Loucy (cell line): ENCODE measurements at regions not wholly inside any gene's neighbourhood (a gene's known extent, or its start where the extent isn't known, plus 50 kb on each side); places are given as distances from the start of the nearest gene placed in this dataset.
A peak's percentile ranks its signal among the peaks of the same experiment; 100 is the strongest.

Experiments used
- H2AFZ ChIP-seq: fragments of 200-600 bp; sonication (generic); 2 replicates; pipeline ENCODE4 v1.6.0; 2016; ENCODE audit warnings: antibody characterized with exemption, mild to moderate bottlenecking, low read length, moderate library complexity
- H3F3A ChIP-seq: fragments of 200-600 bp; 2 replicates; pipeline ENCODE4 v1.6.0; 2016; ENCODE audit warnings: antibody characterized with exemption, low read depth, mild to moderate bottlenecking
- H3K27me3 ChIP-seq: fragments of 200-600 bp; sonication (generic); 2 replicates; pipeline ENCODE4 v1.6.1; 2014; ENCODE audit warnings: low read length, mild to moderate bottlenecking; ENCODE audit not compliant: insufficient read depth, poor library complexity, severe bottlenecking
- H3K36me3 ChIP-seq: fragments of 200-600 bp; sonication (generic); 2 replicates; pipeline ENCODE4 v1.6.1; 2016; ENCODE audit warnings: low read length; ENCODE audit not compliant: insufficient read depth
- H3K4me1 ChIP-seq: fragments of 200-600 bp; sonication (generic); 2 replicates; pipeline ENCODE4 v1.5.1; 2014; ENCODE audit warnings: low read length, mild to moderate bottlenecking; ENCODE audit not compliant: insufficient read depth, poor library complexity, severe bottlenecking
- H3K4me2 ChIP-seq: fragments of 200-600 bp; sonication (generic); 2 replicates; pipeline ENCODE4 v1.6.0; 2014; ENCODE audit warnings: antibody characterized with exemption, low read length, low read depth, mild to moderate bottlenecking; ENCODE audit not compliant: poor library complexity, severe bottlenecking
- H3K4me3 ChIP-seq: fragments of 200-600 bp; sonication (generic); 2 replicates; pipeline ENCODE4 v1.5.1; 2014; ENCODE audit warnings: low read length, mild to moderate bottlenecking, mixed read lengths; ENCODE audit not compliant: poor library complexity, severe bottlenecking
- H3K79me2 ChIP-seq: fragments of 200-600 bp; sonication (generic); 2 replicates; pipeline ENCODE4 v1.6.1; 2014; ENCODE audit warnings: low read length; ENCODE audit not compliant: insufficient read depth
- H3K9ac ChIP-seq: fragments of 200-600 bp; sonication (generic); 2 replicates; pipeline ENCODE4 v1.6.0; 2014; ENCODE audit warnings: mild to moderate bottlenecking, low read depth, low read length, moderate library complexity; ENCODE audit not compliant: poor library complexity, severe bottlenecking
- H3K9me2 ChIP-seq: fragments of 200-600 bp; sonication (generic); replicated peaks from 2 replicates; pipeline ENCODE4 v1.6.1; 2016; ENCODE audit warnings: low read depth, low read length, mixed read lengths
- H3K9me3 ChIP-seq: fragments of 200-600 bp; sonication (generic); 2 replicates; pipeline ENCODE4 v1.6.1; 2014; ENCODE audit warnings: mild to moderate bottlenecking, antibody characterized with exemption, low read length, low read depth; ENCODE audit not compliant: insufficient read depth
- H4K20me1 ChIP-seq: fragments of 200-600 bp; sonication (generic); 2 replicates; pipeline ENCODE4 v1.6.0; 2014; ENCODE audit warnings: antibody characterized with exemption, low read length, mild to moderate bottlenecking; ENCODE audit not compliant: insufficient read depth, poor library complexity, severe bottlenecking
- CTCF ChIP-seq: fragments of 200-600 bp; sonication (generic); conservative IDR thresholded peaks from 2 replicates; pipeline ENCODE4 v1.5.1; 2014; ENCODE audit warnings: mild to moderate bottlenecking, antibody characterized with exemption, low read length
- EZH2phosphoT487 ChIP-seq: fragments of 200-600 bp; IDR thresholded peaks from 2 replicates; pipeline ENCODE4 v1.6.1; 2018; ENCODE audit warnings: antibody characterized with exemption, mild to moderate bottlenecking, moderate library complexity, borderline replicate concordance

- no peaks in the 10 kb centered on the region for H3K36me3 ChIP-seq
- no peak for TF ChIP-seq EZH2phosphoT487
- no peak for TF ChIP-seq CTCF
Measured at GRCh38 chr2:217249121-217250012, 389.5 kb upstream of the TNP1 start.

GRCh38 chr2:217248312-217248935 lies 388.6 kb upstream of the TNP1 start:
- Histone ChIP-seq H3K79me2 (no peaks in the 10 kb centered on the region), H3K4me1 (peaks cover 17% of the 10 kb centered on the region), H3K9me2 (no peaks in the 10 kb centered on the region), H3K4me2 (peak overlapping the region; percentile 8), H3K36me3 (no peaks in the 10 kb centered on the region), H3K27me3 (no peaks in the 10 kb centered on the region), H2AFZ (no peak overlapping the region), H3F3A (no peaks in the 10 kb centered on the region), H4K20me1 (no peaks in the 10 kb centered on the region), H3K9me3 (no peaks in the 10 kb centered on the region), H3K4me3 (no peak overlapping the region), H3K9ac (no peak overlapping the region)
- no peak for TF ChIP-seq CTCF
- TF ChIP-seq EZH2phosphoT487, result no peak

More at GRCh38 chr2:217249121-217250012, 389.5 kb upstream of the TNP1 start:
- Histone ChIP-seq H2AFZ (no peak overlapping the region), H3K79me2 (no peaks in the 10 kb centered on the region), H3K4me2 (no peak overlapping the region), H3K27me3 (no peaks in the 10 kb centered on the region), H4K20me1 (no peaks in the 10 kb centered on the region), H3K9me3 (no peaks in the 10 kb centered on the region), H3K4me1 (peaks cover 17% of the 10 kb centered on the region), H3K4me3 (no peak overlapping the region), H3F3A (no peaks in the 10 kb centered on the region), H3K9me2 (no peaks in the 10 kb centered on the region), H3K9ac (no peak overlapping the region)

- Histone ChIP-seq H3K4me1 (peaks cover 17% of the 10 kb centered on the region), H3K9ac (no peak overlapping the region), H3K4me3 (no peak overlapping the region), H3K79me2 (no peaks in the 10 kb centered on the region), H3K9me3 (no peaks in the 10 kb centered on the region), H4K20me1 (no peaks in the 10 kb centered on the region), H3F3A (no peaks in the 10 kb centered on the region), H3K9me2 (no peaks in the 10 kb centered on the region), H3K4me2 (no peak overlapping the region), H2AFZ (no peak overlapping the region; the same call in 1 of the 2 replicates), H3K27me3 (no peaks in the 10 kb centered on the region), H3K36me3 (no peaks in the 10 kb centered on the region)
- no peak for TF ChIP-seq EZH2phosphoT487
- TF ChIP-seq CTCF, result no peak
Measured at GRCh38 chr2:217247476-217247875, 387.6 kb upstream of the TNP1 start.
